ENCODE measurements at regions not wholly inside any gene's neighbourhood (a gene's known extent, or its start where the extent isn't known, plus 50 kb on each side); places are given as distances from the start of the nearest gene placed in this dataset.

DNA sequence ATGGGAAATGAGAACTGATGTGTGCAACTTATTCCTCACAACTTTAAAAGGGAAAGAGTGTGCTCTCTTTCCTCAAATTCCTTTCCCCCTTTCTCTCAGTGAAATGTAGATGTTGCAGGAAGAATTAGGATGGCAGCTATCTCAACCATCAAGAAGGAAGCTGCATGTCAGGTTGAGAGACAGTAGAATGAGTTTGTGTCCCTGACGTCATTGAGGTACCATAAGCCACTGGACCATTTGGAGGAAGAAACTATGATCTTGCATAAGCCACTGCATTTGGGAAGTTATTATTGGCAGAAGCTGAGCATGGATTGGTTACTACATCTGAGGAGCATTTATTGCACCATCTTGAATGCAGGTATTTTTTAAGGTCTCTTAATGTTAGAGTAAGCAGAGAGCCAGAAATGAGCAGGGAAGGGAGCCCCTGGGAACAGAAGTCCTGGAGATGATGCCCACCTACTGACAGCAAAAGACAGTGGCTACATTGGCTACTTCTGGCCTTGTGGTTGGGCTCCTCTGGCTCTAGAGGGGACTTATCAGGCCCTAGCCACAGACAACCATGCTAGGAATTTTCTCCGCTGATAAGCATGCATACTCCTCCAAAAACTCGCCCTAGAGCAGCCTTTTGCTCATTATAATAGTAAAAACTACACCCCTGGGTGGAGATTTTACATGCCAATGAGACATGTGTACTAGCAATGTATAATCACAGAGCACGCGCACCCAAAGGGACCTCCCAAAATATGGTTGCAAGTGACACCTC is 249.0 kb upstream of the SALL1 start:
- Mint-ChIP-seq H3K27ac (no peak overlapping the region), H3K4me3 (no peak overlapping the region), H3K9me3 (no peaks in the 10 kb centered on the region), H3K27me3 (ENCODE audit: insufficient read depth) (peaks cover 3% of the 10 kb centered on the region; the same call in 1 of the 2 replicates), H3K36me3 (ENCODE audit: low read depth) (peaks cover 9% of the 10 kb centered on the region; the same call in 1 of the 2 replicates), H3K4me1 (ENCODE audit: low read depth) (peaks cover 28% of the 10 kb centered on the region)
- DNase-seq = no peak
- TF ChIP-seq, protein P1, sequence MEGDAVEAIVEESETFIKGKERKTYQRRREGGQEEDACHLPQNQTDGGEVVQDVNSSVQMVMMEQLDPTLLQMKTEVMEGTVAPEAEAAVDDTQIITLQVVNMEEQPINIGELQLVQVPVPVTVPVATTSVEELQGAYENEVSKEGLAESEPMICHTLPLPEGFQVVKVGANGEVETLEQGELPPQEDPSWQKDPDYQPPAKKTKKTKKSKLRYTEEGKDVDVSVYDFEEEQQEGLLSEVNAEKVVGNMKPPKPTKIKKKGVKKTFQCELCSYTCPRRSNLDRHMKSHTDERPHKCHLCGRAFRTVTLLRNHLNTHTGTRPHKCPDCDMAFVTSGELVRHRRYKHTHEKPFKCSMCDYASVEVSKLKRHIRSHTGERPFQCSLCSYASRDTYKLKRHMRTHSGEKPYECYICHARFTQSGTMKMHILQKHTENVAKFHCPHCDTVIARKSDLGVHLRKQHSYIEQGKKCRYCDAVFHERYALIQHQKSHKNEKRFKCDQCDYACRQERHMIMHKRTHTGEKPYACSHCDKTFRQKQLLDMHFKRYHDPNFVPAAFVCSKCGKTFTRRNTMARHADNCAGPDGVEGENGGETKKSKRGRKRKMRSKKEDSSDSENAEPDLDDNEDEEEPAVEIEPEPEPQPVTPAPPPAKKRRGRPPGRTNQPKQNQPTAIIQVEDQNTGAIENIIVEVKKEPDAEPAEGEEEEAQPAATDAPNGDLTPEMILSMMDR (IDR thresholded peaks at IDR 0.05) = no peak

DNA sequence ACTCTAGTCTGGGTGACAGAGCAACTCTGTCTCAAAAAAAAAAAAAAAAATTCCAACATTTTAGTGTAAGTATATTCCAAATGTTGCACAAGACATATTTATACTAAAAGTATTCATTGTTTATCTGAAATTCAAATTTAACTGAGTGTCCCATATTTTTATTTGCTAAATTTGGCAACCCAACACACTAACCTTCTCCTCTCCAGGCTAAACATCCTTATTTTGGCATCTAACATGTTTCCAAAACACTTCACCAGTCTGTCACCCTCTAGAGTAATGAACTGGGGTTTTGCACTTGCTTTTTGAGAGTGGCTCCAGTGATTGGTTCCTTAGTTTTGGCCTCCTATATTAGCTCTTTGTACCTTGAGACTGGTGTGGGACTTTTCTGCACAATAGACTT is 243.4 kb upstream of the SALL1 start:
- Mint-ChIP-seq H3K9me3 (no peaks in the 10 kb centered on the region), H3K27ac (no peak overlapping the region), H3K36me3 (ENCODE audit: low read depth) (no peaks in the 10 kb centered on the region), H3K4me3 (no peak overlapping the region), H3K4me1 (ENCODE audit: low read depth) (peaks cover 22% of the 10 kb centered on the region), H3K27me3 (ENCODE audit: insufficient read depth) (peaks cover 3% of the 10 kb centered on the region; the same call in 1 of the 2 replicates)
- TF ChIP-seq, protein P1 (IDR thresholded peaks at IDR 0.05) = no peak
- DNase-seq = no peak

DNA sequence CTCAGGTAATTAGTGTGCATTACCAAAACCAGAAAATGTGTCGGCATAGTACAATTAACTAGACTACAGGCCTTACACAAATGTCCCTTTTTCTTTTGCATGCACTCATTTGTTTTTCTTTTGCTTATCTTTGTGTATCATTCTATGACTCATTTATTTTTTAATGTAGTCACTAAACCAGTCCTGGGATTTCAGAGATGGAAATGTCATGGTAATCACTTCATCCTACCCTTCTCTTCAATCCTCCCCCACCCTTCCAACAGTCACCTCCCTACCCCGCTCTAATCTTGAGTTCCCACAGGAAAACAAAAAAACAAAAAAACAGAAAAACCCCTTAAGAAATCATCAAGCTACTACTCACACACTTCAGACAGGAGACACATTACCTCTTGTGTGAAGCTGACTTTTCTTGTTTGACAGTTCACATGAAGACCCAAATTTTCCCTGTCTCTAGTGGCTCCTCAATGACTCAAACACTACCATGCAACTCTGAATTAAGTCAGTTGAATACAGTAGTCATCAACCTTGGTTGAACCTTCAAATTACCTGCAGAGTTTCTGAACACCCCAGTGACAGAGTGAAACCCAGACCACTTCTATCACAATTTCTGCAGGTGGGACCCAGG is 242.4 kb upstream of the SALL1 start:
- H3K27me3 Mint-ChIP-seq (ENCODE audit: insufficient read depth) = peaks cover 3% of the 10 kb centered on the region; the same call in 1 of the 2 replicates
- H3K27ac Mint-ChIP-seq = peak overlapping the region; percentile 44
- TF ChIP-seq, protein P1 (IDR thresholded peaks at IDR 0.05) = no peak
- H3K36me3 Mint-ChIP-seq (ENCODE audit: low read depth) = no peaks in the 10 kb centered on the region
- peak overlapping the region; percentile 71 for H3K4me3 Mint-ChIP-seq
- peak; percentile 55 for DNase-seq
- peaks cover 22% of the 10 kb centered on the region for H3K4me1 Mint-ChIP-seq (ENCODE audit: low read depth)
- peaks cover 5% of the 10 kb centered on the region; the same call in 1 of the 2 replicates for H3K9me3 Mint-ChIP-seq

DNA sequence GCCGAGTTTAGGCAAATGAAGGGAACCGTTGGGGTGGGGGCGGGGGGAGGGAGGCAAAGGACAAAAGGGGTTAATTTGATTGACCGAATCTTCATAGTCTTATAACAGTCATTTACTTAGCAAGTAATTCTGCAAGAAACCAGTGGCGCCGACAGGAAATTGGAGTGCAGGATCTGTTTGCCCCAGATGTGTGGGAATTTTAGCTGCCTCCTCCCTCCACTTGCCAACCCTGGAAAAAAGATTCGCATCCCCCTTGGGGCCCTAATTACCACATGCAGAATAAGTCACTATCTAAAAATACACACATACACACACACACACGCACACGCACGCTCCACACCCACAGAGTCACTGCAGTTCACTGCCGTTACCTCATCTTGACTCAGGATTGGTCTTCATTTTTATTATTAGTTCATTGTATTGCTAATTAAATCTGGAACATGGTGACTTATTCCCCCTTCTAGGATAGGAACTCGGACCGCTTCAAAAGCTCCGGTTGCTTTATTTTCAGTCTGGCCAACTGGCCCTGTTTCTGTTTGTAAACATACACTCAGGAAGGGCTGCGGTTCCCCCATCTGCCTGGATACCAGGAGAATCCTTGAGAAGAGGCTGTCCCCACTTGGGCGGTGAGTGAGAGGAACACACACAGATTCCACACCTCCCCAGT is 241.6 kb upstream of the SALL1 start:
- Mint-ChIP-seq H3K27me3 (ENCODE audit: insufficient read depth) (no peaks in the 10 kb centered on the region; the same call in 1 of the 2 replicates), H3K27ac (peak overlapping the region; percentile 44), H3K9me3 (peaks cover 5% of the 10 kb centered on the region; the same call in 1 of the 2 replicates), H3K36me3 (ENCODE audit: low read depth) (no peaks in the 10 kb centered on the region), H3K4me1 (ENCODE audit: low read depth) (peaks cover 22% of the 10 kb centered on the region), H3K4me3 (peak overlapping the region; percentile 71)
- peak; percentile 86 for DNase-seq
- TF ChIP-seq, protein P1 (IDR thresholded peaks at IDR 0.05) = no peak

DNA sequence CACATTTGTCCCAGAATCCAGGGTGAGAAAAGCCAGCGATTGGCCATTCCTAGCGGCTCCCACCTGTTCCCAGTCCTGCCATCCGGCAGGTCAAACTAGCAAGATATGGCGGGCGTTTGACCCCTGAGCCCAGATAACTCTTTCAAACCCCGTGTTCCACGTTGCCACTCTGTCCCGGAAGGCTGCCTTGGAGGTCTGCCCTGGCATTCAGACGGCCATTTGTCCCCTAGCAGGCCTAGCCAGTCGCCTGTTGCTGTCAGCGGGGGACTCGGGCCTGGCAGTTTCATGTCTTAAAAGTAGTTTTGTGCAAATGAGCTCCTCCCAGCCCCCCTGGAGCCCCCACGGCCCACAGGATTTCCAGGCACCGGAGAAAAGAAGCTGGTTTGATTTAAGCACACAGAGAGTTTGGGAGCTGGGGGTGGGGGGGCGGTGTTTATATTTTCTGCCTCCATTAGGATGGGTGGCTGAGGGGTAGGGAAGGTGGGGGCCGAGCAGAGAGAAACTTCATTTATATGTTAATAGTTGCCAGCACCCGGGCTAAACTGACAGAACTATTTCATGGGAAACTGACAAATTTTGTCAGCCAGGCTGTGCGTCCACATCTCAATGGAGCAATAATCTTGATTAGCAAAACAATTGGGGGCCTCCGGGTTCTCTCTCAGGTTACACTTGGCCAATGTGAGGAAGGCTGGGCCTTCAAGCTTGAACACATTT is 240.9 kb upstream of the SALL1 start:
- no peaks in the 10 kb centered on the region for H3K36me3 Mint-ChIP-seq (ENCODE audit: low read depth)
- H3K4me3 Mint-ChIP-seq = no peak overlapping the region
- H3K27me3 Mint-ChIP-seq (ENCODE audit: insufficient read depth) = no peaks in the 10 kb centered on the region; the same call in 1 of the 2 replicates
- H3K27ac Mint-ChIP-seq = peak overlapping the region; percentile 44
- H3K9me3 Mint-ChIP-seq = peaks cover 5% of the 10 kb centered on the region; the same call in 1 of the 2 replicates
- peaks cover 22% of the 10 kb centered on the region for H3K4me1 Mint-ChIP-seq (ENCODE audit: low read depth)
- DNase-seq = no peak
- TF ChIP-seq, protein P1 (IDR thresholded peaks at IDR 0.05) = no peak

Data from HFFc6 (cell line).